GM23248 (cell line): ENCODE measurements at regions not wholly inside any gene's neighbourhood (a gene's known extent, or its start where the extent isn't known, plus 50 kb on each side); places are given as distances from the start of the nearest gene placed in this dataset.

Experiments used
- EZH2 ChIP-seq: fragments of 200-600 bp; sonication (generic); IDR thresholded peaks from 2 replicates; pipeline ENCODE4 v1.6.1; 2018; ENCODE audit warnings: antibody characterized with exemption, mild to moderate bottlenecking; ENCODE audit not compliant: insufficient read depth, poor library complexity, severe bottlenecking
- EZH2phosphoT487 ChIP-seq: fragments of 200-600 bp; sonication (generic); IDR thresholded peaks from 2 replicates; pipeline ENCODE4 v1.6.1; 2018; ENCODE audit warnings: antibody characterized with exemption, moderate library complexity, mild to moderate bottlenecking, low read depth; ENCODE audit not compliant: insufficient read depth

GRCh38 chrX:107552930-107553329, 75.4 kb upstream of the PRPS1 start:
- TF ChIP-seq EZH2 (no peak), EZH2phosphoT487 (no peak)
